ENCODE measurements at regions not wholly inside any gene's neighbourhood (a gene's known extent, or its start where the extent isn't known, plus 50 kb on each side); places are given as distances from the start of the nearest gene placed in this dataset.

DNA sequence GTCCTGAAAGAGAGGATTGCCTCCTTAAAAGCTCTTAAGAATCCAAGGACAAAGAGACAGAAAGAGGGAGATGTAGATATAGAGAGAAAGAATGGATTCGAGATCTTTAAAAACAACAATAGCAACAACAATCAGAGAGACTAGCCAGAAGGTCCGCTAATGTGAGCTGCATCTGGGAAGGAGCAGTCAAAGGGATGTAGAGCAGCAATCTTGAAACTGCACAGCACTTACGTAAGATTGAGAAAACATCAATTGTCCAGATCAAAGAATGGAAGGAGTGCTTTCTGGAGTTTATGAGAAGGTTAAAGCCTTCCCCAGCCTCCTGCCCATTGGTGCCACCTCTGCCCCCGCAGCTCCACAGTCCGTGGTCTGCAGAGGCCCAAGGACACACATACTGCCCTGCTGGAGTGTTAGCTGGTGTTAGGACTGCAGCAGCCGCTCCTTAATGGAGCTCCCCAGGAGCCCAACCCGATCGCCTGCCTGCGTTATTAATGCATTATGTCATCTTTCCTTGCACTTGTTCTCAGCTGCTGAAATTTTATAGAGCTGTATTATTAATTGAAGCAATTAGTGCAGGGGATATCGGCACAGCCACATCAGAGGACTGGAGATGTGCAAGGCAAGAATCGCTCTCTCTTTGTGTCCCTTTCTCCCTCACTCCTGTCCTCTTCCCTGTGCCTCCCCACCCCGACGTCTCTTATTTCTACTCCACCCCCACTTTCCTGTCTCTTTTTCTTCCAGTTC is 73.0 kb upstream of the CALM2 start:
- TF ChIP-seq POLR2A (IDR thresholded peaks at IDR 0.05; ENCODE audit: low read depth, low read length) (no peak), MAX (IDR thresholded peaks at IDR 0.05; ENCODE audit: insufficient read depth, insufficient read length) (no peak), FOS (IDR thresholded peaks at IDR 0.05; ENCODE audit: borderline replicate concordance, insufficient read depth, low read length) (no peak), POLR2AphosphoS5 (IDR thresholded peaks at IDR 0.05; ENCODE audit: insufficient read depth, low read depth, low read length) (no peak), MYC (IDR thresholded peaks at IDR 0.05; ENCODE audit: low read depth, low read length) (no peak), JUN (IDR thresholded peaks at IDR 0.05; ENCODE audit: borderline replicate concordance, insufficient read depth, insufficient read length, low read depth) (no peak), GATA2 (IDR thresholded peaks at IDR 0.05; ENCODE audit: insufficient read depth, insufficient read length, low read depth, low read length) (no peak)
- FAIRE-seq (no peak), DNase-seq (ENCODE audit: low read depth, low spot score) (no peak)
- no peak overlapping the region for H2AFZ ChIP-seq (ENCODE audit: low read depth, low read length)
- H3K27me3 ChIP-seq (ENCODE audit: control insufficient read depth in 2 of 2, insufficient read depth in 2 of 2, low read length in 2 of 2): peaks cover 0 to 5% of the 10 kb centered on the region in 2 experiments
- ChIA-PET POLR2A (no interaction called here), CTCF (interaction anchor here (0.9 kb wide), 1 partner anchor 78 kb away, joined by 3 read pairs; no protein-coding TSS in a partner anchor)
- no peak overlapping the region for H3K4me2 ChIP-seq (ENCODE audit: insufficient read depth, low read length)
- H3K27ac ChIP-seq (ENCODE audit: insufficient read depth, low read depth, low read length): no peak overlapping the region
- dilution Hi-C loops (cut with MboI; ENCODE audit: extremely low pct_ligation_motif_present, low sequenced_read_pairs) (no loop called here), intact Hi-C loops (cut with micrococcal nuclease) (no loop called here)
- H3K9me3 ChIP-seq (replicated peaks; ENCODE audit: control insufficient read depth, insufficient read depth, low read length): no peaks in the 10 kb centered on the region
- no peaks in the 10 kb centered on the region for H3K79me2 ChIP-seq (ENCODE audit: control insufficient read depth, insufficient read depth, low read length)
- no peaks in the 10 kb centered on the region for H3K4me1 ChIP-seq (ENCODE audit: control insufficient read depth, extremely low read depth, insufficient read depth, low read length)
- no peak overlapping the region for H3K4me3 ChIP-seq (replicated peaks in 1 of 3; ENCODE audit: insufficient read depth in 1 of 3, low read depth in 1 of 3, low read length in 3 of 3)
- no peaks in the 10 kb centered on the region for H3K9me1 ChIP-seq (replicated peaks; ENCODE audit: control insufficient read depth, extremely low read depth, insufficient read depth, low read length)
- no peak overlapping the region for H3K9ac ChIP-seq (replicated peaks; ENCODE audit: extremely low read depth, insufficient read depth, low read length)
- BruUV-seq (replicated peaks): no TSS peak
- H3K36me3 ChIP-seq (ENCODE audit: control insufficient read depth in 2 of 2, extremely low read depth in 1 of 2, insufficient read depth in 2 of 2, low read length in 2 of 2): no peaks in the 10 kb centered on the region
- no peaks in the 10 kb centered on the region for H4K20me1 ChIP-seq (replicated peaks; ENCODE audit: control insufficient read depth, extremely low read depth, insufficient read depth, low read length)
